Stimulated activated CD4-positive, alpha-beta T cell treated with anti-CD3 and anti-CD28 coated beads, Interleukin-2, amount 100 ng/mL, for 4 hours (primary cell): ENCODE measurements at regions not wholly inside any gene's neighbourhood (a gene's known extent, or its start where the extent isn't known, plus 50 kb on each side); places are given as distances from the start of the nearest gene placed in this dataset.
"Not testable (repeated sequence)": the region's sequence is repeated elsewhere in the genome, so short reads cannot be mapped to it uniquely, and the experiment has no call there.

Source experiments
- DNase-seq: peaks from one replicate; pipeline ENCODE4 v3.0.0-alpha.2; 2020; ENCODE audit warnings: low read depth

- DNase-seq, result not testable (repeated sequence)
These were observed 50.3 kb upstream of the AGTPBP1 start for GRCh38 chr9:85792057-85792456.

GRCh38 chr9:85802978-85803695 lies 61.4 kb upstream of the AGTPBP1 start:
- DNase-seq, result peak; percentile 7

GRCh38 chr9:85804847-85805133 lies 63.0 kb upstream of the AGTPBP1 start:
- not testable (repeated sequence) for DNase-seq

GRCh38 chr9:85805134-85806005 lies 63.6 kb upstream of the AGTPBP1 start:
- DNase-seq, result peak; percentile 63

- DNase-seq, result not testable (repeated sequence)
These were observed 66.6 kb upstream of the AGTPBP1 start for GRCh38 chr9:85808329-85808728.

- DNase-seq, result not testable (repeated sequence)
These were observed 71.6 kb upstream of the AGTPBP1 start for GRCh38 chr9:85813388-85813787.

- DNase-seq, result not testable (repeated sequence)
These were observed 73.0 kb upstream of the AGTPBP1 start for GRCh38 chr9:85814800-85815199.

- DNase-seq, result not testable (repeated sequence)
These were observed 77.2 kb upstream of the AGTPBP1 start for GRCh38 chr9:85818971-85819370.

- not testable (repeated sequence) for DNase-seq
These were observed 78.8 kb upstream of the AGTPBP1 start for GRCh38 chr9:85820598-85820997.

- not testable (repeated sequence) for DNase-seq
These were observed 83.2 kb upstream of the AGTPBP1 start for GRCh38 chr9:85824949-85825348.

GRCh38 chr9:85834591-85834990 lies 92.8 kb upstream of the AGTPBP1 start:
- DNase-seq, result not testable (repeated sequence)

GRCh38 chr9:85843949-85844348 lies 97.0 kb upstream of the NAA35 start:
- not testable (repeated sequence) for DNase-seq

- not testable (repeated sequence) for DNase-seq
These were observed 93.2 kb upstream of the NAA35 start for GRCh38 chr9:85847782-85848181.

GRCh38 chr9:85858056-85858750 lies 82.7 kb upstream of the NAA35 start:
- DNase-seq, result no peak

GRCh38 chr9:85859765-85860164 lies 81.2 kb upstream of the NAA35 start:
- DNase-seq, result no peak

GRCh38 chr9:85861882-85862281 lies 79.1 kb upstream of the NAA35 start:
- not testable (repeated sequence) for DNase-seq

GRCh38 chr9:85863875-85864274 lies 77.1 kb upstream of the NAA35 start:
- DNase-seq, result no peak

GRCh38 chr9:85871008-85871407 lies 69.9 kb upstream of the NAA35 start:
- DNase-seq, result no peak

GRCh38 chr9:85871683-85872082 lies 69.3 kb upstream of the NAA35 start:
- DNase-seq, result not testable (repeated sequence)

- DNase-seq, result no peak
These were observed 68.5 kb upstream of the NAA35 start for GRCh38 chr9:85872463-85872862.

- no peak for DNase-seq
These were observed 64.3 kb upstream of the NAA35 start for GRCh38 chr9:85876628-85877027.

GRCh38 chr9:85878872-85879597 lies 61.9 kb upstream of the NAA35 start:
- DNase-seq, result not testable (repeated sequence)
